K562 (cell line): ENCODE measurements at regions not wholly inside any gene's neighbourhood (a gene's known extent, or its start where the extent isn't known, plus 50 kb on each side); places are given as distances from the start of the nearest gene placed in this dataset.

Experiments
- BRD9 ChIP-seq: fragments of 450-650 bp; IDR thresholded peaks from 2 replicates; pipeline ENCODE4 v1.6.1; 2018; ENCODE audit warnings: low read depth; ENCODE audit not compliant: partially characterized antibody
- CBFA2T2 ChIP-seq: fragments of 450-650 bp; conservative IDR thresholded peaks from 2 replicates; pipeline ENCODE4 v1.6.1; 2017; ENCODE audit warnings: mild to moderate bottlenecking
- CEBPG ChIP-seq, 3 experiments: fragments of 200-800 bp in 1 of 3; sonication (Bioruptor generic) in 1 of 3; sonication (generic) in 1 of 3; formaldehyde crosslinking in 1 of 3; IDR thresholded peaks in 2 of 3; conservative IDR thresholded peaks in 1 of 3; 2 replicates each; pipeline versions ENCODE4 v1.6.1 to v1.8.0; 2016 to 2022; ENCODE audit warnings: missing compliant biosample characterization in 2 of 3, missing genetic modification characterization in 2 of 3, mild to moderate bottlenecking in 1 of 3, missing genetic modification reagents in 1 of 3
- FOXK1 ChIP-seq: sonication (generic); formaldehyde crosslinking; IDR thresholded peaks from 2 replicates; pipeline ENCODE4 v1.8.0; 2022; ENCODE audit warnings: missing genetic modification reagents, mild to moderate bottlenecking, borderline replicate concordance
- HDAC6 ChIP-seq: IDR thresholded peaks from 2 replicates; pipeline ENCODE4 v1.6.1; 2012; ENCODE audit warnings: low read depth, mild to moderate bottlenecking, control low read depth, inconsistent platforms, low read length, moderate library complexity
- MECOM ChIP-seq: fragments of 250-450 bp; sonication (Bioruptor Pico); IDR thresholded peaks from 2 replicates; pipeline ENCODE4 v1.8.0; 2022; ENCODE audit warnings: inconsistent platforms
- MED1 ChIP-seq: sonication (generic); formaldehyde crosslinking; IDR thresholded peaks from 2 replicates; pipeline ENCODE4 v1.8.1; 2023; ENCODE audit warnings: missing genetic modification reagents, borderline replicate concordance
- RAD21 ChIP-seq, 2 experiments: fragments of 250-450 bp in 1 of 2; fragments of 450-650 bp in 1 of 2; sonication (Bioruptor Pico) in 1 of 2; formaldehyde crosslinking in 1 of 2; IDR thresholded peaks in 1 of 2; conservative IDR thresholded peaks in 1 of 2; 2 replicates each; pipeline versions ENCODE4 v1.4.0 to v1.8.0; 2020 to 2022; ENCODE audit warnings: mild to moderate bottlenecking in 2 of 2, moderate library complexity in 1 of 2
- SMAD3 ChIP-seq: fragments of 450-650 bp; formaldehyde crosslinking; conservative IDR thresholded peaks from 2 replicates; pipeline ENCODE4 v1.4.0; 2020; ENCODE audit warnings: mild to moderate bottlenecking
- TEAD4 ChIP-seq, 2 experiments: sonication (generic) in 1 of 2; formaldehyde crosslinking in 1 of 2; IDR thresholded peaks; 2 replicates each; pipeline versions ENCODE4 v1.6.1 to v1.8.0; 2012 to 2022; ENCODE audit warnings: borderline replicate concordance in 1 of 2, inconsistent platforms in 1 of 2, low read length in 1 of 2, mild to moderate bottlenecking in 1 of 2, missing genetic modification reagents in 1 of 2
- TF ChIP-seq, protein P1 (sequence below), 2 experiments: fragments of 450-650 bp; formaldehyde crosslinking in 1 of 2; IDR thresholded peaks; 2 replicates each; pipeline versions ENCODE4 v1.4.0 to v1.6.1; 2014 to 2020; ENCODE audit warnings: mild to moderate bottlenecking in 2 of 2, borderline replicate concordance in 1 of 2, low read depth in 1 of 2
- TF ChIP-seq, protein P2 (sequence below): conservative IDR thresholded peaks from 2 replicates; pipeline ENCODE4 v1.6.1; 2011; ENCODE audit warnings: low read depth, mild to moderate bottlenecking, low read length; ENCODE audit not compliant: control insufficient read depth
- TF ChIP-seq, protein P3 (sequence below), 2 experiments: IDR thresholded peaks; 2 replicates each; pipeline ENCODE4 v1.6.1; 2012; ENCODE audit warnings: improper control_type of control experiment in 2 of 2, low read depth in 2 of 2, low read length in 2 of 2, borderline replicate concordance in 1 of 2

DNA sequence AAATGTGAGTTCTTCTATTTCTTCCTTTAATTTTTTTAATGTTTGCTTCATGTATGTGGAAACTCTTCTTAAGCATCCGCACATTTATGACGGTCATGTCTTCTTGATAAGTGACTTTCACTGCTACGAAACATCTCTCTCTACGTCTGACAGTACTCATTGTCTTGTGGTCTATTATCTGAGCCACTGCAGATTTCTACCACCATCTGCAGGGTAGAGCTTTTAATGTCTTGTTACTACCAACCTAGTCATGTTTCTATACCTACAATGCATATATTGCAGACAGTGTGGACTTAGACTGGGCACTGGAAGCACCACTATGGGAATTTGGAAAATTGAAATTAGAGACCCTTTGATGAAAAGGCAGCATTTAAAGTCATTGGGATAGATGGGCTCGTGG lies 75.4 kb upstream of the ARHGEF7 start (continued):
- TF ChIP-seq MED1 (CRISPR knock-in tag) (no peak), CEBPG (CRISPR knock-in tag; IDR thresholded peaks at IDR 0.05) (no peak), CEBPG (tag; conservative IDR thresholded peaks at IDR 0.05 in 1 of 2, IDR thresholded peaks at IDR 0.05 in 1 of 2) (0 out of 4 replicates have a peak, but pooled peaks of 1 of the 2 experiments have one; percentile 8), SMAD3 (no peak), FOXK1 (CRISPR knock-in tag) (no peak), BRD9 (no peak), RAD21 (CRISPR knock-in tag; conservative IDR thresholded peaks at IDR 0.05 in 1 of 2, IDR thresholded peaks at IDR 0.05 in 1 of 2) (peak; percentile 63 to 67), HDAC6 (no peak), MECOM (CRISPR knock-in tag) (no peak), TEAD4 (IDR thresholded peaks at IDR 0.05; ENCODE audit: low read length) (no peak), TEAD4 (CRISPR knock-in tag; IDR thresholded peaks at IDR 0.05; ENCODE audit: borderline replicate concordance) (no peak), CBFA2T2 (peak; percentile 20; the same call in 1 of the 2 replicates)
- TF ChIP-seq, protein P1, sequence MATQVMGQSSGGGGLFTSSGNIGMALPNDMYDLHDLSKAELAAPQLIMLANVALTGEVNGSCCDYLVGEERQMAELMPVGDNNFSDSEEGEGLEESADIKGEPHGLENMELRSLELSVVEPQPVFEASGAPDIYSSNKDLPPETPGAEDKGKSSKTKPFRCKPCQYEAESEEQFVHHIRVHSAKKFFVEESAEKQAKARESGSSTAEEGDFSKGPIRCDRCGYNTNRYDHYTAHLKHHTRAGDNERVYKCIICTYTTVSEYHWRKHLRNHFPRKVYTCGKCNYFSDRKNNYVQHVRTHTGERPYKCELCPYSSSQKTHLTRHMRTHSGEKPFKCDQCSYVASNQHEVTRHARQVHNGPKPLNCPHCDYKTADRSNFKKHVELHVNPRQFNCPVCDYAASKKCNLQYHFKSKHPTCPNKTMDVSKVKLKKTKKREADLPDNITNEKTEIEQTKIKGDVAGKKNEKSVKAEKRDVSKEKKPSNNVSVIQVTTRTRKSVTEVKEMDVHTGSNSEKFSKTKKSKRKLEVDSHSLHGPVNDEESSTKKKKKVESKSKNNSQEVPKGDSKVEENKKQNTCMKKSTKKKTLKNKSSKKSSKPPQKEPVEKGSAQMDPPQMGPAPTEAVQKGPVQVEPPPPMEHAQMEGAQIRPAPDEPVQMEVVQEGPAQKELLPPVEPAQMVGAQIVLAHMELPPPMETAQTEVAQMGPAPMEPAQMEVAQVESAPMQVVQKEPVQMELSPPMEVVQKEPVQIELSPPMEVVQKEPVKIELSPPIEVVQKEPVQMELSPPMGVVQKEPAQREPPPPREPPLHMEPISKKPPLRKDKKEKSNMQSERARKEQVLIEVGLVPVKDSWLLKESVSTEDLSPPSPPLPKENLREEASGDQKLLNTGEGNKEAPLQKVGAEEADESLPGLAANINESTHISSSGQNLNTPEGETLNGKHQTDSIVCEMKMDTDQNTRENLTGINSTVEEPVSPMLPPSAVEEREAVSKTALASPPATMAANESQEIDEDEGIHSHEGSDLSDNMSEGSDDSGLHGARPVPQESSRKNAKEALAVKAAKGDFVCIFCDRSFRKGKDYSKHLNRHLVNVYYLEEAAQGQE (IDR thresholded peaks at IDR 0.05; ENCODE audit: borderline replicate concordance), result peak; percentile 48; the same call in 1 of the 2 replicates
- TF ChIP-seq, protein P1 (CRISPR knock-in tag; IDR thresholded peaks at IDR 0.05; ENCODE audit: low read depth), result no peak
- TF ChIP-seq, protein P2, sequence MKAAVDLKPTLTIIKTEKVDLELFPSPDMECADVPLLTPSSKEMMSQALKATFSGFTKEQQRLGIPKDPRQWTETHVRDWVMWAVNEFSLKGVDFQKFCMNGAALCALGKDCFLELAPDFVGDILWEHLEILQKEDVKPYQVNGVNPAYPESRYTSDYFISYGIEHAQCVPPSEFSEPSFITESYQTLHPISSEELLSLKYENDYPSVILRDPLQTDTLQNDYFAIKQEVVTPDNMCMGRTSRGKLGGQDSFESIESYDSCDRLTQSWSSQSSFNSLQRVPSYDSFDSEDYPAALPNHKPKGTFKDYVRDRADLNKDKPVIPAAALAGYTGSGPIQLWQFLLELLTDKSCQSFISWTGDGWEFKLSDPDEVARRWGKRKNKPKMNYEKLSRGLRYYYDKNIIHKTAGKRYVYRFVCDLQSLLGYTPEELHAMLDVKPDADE, result no peak
- TF ChIP-seq, protein P3, sequence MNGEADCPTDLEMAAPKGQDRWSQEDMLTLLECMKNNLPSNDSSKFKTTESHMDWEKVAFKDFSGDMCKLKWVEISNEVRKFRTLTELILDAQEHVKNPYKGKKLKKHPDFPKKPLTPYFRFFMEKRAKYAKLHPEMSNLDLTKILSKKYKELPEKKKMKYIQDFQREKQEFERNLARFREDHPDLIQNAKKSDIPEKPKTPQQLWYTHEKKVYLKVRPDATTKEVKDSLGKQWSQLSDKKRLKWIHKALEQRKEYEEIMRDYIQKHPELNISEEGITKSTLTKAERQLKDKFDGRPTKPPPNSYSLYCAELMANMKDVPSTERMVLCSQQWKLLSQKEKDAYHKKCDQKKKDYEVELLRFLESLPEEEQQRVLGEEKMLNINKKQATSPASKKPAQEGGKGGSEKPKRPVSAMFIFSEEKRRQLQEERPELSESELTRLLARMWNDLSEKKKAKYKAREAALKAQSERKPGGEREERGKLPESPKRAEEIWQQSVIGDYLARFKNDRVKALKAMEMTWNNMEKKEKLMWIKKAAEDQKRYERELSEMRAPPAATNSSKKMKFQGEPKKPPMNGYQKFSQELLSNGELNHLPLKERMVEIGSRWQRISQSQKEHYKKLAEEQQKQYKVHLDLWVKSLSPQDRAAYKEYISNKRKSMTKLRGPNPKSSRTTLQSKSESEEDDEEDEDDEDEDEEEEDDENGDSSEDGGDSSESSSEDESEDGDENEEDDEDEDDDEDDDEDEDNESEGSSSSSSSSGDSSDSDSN (IDR thresholded peaks at IDR 0.05; ENCODE audit: borderline replicate concordance in 1 of 2, low read depth in 2 of 2, low read length in 2 of 2), result no peak
